ENCODE measurements at regions not wholly inside any gene's neighbourhood (a gene's known extent, or its start where the extent isn't known, plus 50 kb on each side); places are given as distances from the start of the nearest gene placed in this dataset.

DNA sequence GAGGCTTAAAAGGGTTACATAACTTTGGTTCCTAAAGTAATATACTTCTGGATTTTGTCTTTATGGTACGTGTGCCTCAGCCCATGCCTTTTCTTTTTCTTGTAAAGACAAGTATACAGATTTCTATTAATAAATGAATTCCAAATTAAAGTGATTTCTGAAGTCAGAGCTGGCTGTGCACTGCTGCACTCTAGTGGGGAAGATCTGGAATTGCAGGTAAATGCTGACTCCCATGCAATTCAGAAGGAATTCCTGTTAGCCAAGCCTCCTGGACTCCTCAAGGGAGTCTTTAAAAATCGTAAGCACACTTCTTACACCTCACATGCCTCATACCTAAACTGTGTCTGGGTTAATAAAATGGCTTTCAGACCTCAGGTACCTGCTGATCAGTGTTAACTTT lies 118.4 kb upstream of the SLC7A1 start:
- no peak for DNase-seq (ENCODE audit: low read depth in 2 of 2)

DNA sequence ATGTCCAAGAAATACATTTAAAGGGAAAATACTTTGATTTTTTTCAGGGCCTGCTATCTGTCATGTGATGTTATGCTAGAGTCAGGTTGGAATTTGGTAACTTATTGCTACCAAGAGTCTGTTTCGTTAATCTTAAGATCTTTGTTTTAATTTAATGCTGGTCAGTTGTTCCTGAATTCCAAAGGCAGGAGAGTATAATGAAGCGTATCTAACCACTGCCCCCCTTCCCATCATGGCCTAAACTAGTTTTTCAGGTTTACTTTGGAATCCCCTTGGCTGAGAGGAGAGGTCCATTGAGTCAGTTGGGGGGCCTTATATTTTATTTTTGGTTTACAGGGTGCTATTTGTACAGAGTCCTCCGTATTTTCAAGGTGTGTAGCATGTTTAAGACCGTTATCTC lies 116.3 kb upstream of the SLC7A1 start:
- DNase-seq (ENCODE audit: low read depth in 2 of 2), result no peak

DNA sequence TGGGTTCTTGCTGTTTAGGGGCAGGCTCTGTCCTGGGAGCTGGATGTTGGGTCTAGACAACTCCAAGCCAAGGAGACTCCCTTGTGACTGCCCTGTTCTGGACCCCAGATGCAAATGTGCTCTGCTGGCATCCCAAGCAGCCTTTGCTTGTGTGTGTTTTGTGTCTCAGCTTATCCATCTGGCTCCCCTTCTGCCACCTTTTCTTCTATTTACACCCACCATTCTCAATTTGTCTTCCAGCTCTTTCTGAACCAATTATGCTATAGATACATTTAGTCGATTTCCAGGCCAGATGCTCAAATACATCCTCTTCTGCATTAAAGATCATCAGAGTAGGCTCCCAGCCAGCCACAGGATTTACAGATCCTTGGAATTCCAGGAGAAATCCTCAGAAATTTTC lies 115.0 kb upstream of the SLC7A1 start:
- DNase-seq (ENCODE audit: low read depth in 2 of 2), result no peak

DNA sequence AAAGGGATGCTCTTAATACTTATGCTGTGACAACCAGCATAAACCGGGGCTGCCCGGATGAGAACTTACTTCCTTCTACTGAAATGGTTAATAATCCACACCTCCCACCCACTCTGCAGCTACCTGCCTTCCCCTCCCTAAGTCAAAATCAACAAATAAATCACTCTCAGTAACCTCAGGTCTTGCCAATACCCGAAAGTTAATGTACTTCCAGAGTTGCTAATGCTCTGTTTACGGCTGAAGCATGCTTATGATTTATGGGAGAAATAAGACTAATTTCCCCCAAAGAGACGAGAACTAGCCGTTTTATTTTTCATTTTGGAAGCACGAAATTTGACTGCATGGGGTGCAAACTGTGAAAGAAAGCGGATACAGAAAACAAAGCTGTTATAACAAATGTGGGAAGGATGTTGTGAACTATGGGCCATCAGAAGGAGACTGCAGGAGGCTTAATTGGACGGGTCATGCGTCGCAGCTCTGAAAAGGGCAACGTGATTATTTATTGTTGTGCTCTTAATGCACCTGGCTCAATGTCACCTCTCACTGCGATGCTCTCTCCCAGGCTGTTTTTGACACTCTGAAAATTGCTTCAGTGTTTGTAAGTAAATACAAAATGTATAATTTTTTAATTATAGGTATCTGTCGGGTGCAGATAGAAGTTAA lies 114.0 kb upstream of the SLC7A1 start:
- no peak for DNase-seq (ENCODE audit: low read depth in 2 of 2)

DNA sequence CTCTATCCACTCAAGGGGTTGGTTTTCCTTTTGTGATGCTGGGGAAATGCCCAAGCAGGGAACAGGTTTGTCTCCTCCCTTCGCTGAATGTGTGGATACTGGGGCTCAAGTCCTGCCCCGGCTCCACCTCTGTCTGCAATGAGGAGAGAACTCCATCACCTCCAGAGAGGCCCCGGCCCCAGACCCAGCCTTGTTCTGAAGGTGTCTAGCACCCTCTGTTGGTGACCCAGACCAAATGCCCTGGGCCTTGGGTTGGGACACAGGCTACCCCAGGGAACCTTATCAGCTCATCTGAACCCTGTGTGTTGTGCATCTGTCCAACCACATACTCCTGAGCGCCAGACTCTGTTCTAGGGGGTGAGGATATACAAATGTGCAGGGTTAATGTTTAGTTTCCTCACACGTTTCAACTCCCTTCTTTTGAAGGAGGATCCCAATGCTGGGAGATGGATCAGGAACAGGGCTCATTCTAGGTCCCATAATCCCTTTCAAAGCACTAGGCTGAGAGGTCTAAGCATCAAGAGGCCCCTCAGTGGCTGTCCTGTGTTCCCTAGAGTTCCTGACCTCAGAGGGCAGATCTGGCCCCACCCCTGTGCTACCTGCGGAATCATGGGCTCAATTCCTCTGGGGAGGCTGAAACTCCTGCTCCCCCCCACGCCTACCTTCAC lies 112.5 kb upstream of the SLC7A1 start:
- DNase-seq (ENCODE audit: low read depth in 2 of 2), result peak; percentile 17 to 33

DNA sequence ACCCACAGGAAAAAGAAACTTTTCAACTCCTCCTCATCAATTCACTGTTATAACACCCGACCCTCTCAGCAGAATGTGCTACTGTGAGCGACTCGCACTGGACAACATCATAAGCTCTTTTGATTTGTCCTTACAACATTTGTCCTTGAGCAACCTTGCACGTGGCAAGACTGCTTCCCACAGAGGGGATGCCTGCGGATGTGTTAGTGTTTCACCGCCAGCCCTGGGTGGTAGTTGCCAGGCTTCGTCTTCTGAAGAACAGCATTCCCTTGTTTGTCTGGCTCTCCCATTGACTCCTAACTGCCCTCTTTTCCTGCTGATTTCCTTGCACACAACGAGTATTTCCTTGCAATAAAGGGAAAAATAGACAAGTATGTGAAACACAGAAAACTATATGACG lies 111.4 kb upstream of the SLC7A1 start:
- no peak for DNase-seq (ENCODE audit: low read depth in 2 of 2)

DNA sequence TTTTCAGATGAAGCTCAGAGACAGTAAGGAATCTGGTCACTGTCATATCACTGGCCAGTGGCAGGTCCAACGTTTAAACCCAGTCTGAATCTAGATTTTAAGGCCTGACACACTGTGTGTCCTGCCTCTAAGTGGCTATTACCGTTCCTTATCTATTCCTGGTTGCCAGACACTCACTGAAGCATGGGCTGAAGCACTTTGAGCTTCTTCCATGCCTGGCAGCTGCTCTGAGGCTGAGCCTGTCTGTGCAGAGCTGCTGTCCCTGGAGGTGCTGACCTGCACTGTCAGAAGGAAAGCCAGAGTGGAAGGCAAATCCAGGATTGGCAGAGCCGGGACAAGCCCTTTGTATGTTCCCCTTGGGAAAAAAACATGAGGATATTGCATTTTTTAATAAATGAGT lies 109.2 kb upstream of the SLC7A1 start:
- DNase-seq (ENCODE audit: low read depth in 2 of 2), result no peak

DNA sequence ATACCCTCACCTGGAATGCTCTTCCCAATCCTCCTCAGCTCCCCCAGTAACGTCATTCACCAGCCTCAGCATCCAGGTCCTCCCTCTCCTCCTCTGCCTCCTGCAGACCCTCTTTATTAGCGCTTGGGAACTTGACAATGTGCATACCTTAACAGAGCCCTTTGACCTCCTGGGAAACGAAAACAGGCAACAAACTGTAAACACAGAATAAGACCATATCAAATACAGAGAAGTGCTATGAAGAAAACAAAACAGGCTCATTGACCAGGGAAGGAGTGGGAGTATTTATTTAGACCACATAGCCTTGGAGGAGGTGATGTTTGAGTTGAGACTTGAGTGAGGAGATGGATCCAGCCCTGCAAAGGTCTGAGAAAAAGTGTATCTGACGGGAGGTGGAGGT lies 107.9 kb upstream of the SLC7A1 start:
- no peak for DNase-seq (ENCODE audit: low read depth in 2 of 2)

DNA sequence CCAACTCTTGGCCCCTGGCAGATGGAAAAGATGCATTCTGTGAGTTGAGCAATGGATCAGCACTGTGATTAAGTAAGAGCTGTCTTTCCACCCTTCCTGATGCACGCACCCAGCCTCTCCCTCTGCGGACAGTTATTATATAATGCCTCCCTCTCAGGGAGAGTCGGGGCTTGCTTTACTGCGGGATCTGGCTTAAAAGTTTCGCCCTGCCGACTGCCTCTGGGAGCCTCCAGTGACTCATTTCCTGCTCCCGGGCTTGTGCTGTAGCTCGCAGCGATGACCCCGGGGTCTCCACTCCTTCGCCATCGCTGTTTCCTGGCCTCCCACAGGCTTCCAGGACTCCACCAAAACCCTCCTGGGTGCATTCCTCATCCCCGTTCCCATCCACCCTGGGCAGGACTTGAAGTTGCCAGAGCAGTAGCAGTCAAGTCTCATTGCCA lies 107.4 kb upstream of the SLC7A1 start:
- no peak for DNase-seq (ENCODE audit: low read depth in 2 of 2)

DNA sequence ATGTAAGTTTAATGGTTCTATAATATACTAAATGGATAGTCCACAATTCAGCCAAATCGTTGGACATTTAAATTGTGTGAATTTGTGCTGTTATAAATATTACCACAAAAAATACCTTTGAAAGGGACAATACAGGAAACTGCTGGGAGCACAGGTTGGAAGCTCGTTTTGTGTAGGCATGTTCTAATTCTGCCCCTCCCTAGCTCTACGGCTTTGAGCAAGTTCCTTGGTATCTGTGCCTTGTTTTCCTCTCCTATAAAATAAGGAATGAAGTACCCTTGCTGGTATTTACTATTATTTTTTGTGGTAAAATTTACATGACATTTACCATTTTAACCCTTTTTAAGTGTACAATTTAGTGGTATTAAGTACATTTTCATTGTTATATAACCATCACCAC lies 102.6 kb upstream of the SLC7A1 start:
- no peak for DNase-seq (ENCODE audit: low read depth in 2 of 2)

DNA sequence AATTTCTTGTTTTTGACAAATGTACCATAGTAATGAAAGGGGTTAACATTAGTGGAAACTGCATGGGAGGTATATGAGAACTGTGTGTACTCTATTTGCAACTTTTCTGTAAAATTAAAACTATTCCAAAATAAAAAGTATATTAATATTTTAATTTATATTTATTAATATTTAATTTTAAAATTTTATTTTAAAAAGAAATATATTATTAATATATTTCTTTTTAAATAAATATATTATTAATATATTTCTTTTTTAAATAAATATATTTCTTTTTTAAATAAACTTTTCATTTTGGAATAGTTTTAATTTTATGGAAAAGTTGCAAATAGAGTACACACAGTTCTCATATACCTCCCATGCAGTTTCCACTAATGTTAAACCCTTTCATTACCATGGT lies 101.1 kb upstream of the SLC7A1 start:
- no peak for DNase-seq (ENCODE audit: low read depth in 2 of 2)

DNA sequence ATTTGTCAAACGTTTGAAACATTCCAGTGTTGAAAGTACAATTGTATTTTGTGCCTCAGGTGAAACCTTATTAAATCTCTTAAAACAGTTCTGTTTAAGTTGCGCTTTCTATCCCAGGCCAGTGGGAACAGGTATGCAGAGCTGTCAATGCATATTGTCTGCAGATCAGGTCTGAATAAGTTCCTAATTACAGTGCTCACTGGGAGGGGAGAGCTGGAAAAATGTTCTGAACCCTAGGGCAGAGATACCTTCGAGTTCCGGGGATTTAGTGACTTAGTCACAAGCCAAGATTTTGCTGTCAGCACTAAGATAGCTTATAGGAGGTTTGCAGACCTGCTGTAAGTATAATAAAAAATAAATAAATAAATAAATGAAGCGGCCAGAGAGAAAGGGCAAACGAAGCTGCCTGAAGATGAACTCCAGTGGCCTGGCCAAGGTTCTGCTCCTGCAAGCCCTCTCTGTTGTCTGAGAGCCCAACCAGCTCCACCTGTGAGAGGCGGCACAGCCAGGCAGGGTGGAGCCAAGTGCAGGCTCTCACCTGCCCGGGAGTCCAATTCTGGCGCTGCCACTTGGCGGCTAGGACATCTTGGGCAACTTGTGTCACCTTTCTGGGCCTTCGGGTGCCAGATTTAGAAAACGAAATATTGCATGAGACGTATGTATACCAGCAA lies 97.9 kb upstream of the SLC7A1 start:
- DNase-seq (ENCODE audit: low read depth in 2 of 2), result no peak

DNA sequence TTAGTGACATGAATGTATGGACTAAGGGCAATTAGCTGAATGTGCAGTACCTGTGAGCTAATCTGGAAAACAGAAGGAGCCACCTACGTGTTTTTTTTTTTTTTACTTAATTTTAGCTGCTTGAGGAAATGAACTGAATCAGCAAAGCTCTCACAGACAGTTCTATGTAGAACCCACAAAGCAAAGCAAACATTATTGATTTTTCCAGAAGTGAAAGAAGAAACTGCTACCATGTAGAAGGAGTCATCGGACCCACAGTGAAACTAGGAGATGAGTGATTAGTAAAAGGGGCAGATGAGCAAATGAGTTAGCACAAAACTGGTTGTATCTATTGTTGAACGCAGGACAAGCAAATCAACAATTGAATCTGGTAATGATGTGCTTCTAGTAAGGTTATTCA lies 94.1 kb upstream of the SLC7A1 start:
- no peak for DNase-seq (ENCODE audit: low read depth in 2 of 2)

DNA sequence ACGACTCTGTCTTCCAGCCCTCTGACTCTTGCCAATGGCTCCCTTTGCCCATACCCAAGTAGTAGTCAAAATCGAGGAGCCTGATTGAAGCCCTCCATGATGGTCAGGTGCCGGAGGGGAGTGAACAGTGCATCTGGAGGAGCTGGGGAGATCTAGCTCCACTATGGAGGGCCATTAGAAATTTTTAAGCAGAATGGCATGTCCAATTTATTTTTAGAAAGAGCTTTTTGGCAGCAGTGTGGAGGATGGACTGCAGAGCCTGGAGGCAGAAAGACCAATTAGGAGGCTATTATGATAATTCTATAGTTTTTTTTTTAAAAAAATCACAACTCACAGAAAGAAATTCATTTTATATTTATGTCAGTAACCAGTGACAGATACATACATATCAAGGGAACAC lies 92.7 kb upstream of the SLC7A1 start:
- no peak for DNase-seq (ENCODE audit: low read depth in 2 of 2)

DNA sequence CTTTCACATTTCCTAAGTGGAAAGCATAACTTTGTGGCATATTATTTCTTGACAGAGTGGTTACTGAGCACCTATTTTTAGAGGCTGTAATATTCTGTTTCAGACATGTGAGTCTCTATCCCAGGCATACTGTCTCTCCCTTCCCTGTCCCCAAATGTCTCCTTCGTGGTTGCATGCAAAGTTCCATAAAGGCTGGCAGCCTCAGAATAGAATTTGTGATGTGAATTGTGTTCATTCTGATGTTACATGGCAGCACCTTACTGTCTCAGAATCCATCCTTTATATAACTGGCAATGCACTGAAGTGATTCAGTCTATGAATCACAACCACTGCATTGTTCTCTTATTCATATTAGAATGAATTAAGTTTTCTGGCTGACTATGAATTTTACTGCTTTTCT lies 89.0 kb upstream of the SLC7A1 start:
- DNase-seq (ENCODE audit: low read depth in 2 of 2), result no peak

DNA sequence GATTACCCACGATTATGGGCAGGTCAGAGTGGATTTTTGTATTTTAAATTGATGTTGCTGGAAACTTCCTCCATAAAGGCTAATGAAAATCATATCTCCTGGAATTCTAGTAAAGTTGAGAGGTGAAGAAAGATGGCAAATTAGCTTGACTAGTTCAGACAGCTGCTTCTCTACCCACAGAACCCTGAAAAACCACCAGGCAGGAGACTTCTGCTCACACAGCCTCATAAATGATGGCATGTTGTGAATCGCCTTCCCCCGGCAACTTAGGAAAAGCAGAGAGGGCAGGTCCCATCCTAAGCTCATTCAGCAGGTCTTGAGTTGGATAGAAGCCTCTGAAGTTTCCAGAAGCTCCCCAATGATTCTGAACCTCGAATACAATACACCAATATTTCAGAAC lies 87.6 kb upstream of the SLC7A1 start:
- no peak for DNase-seq (ENCODE audit: low read depth in 2 of 2)

DNA sequence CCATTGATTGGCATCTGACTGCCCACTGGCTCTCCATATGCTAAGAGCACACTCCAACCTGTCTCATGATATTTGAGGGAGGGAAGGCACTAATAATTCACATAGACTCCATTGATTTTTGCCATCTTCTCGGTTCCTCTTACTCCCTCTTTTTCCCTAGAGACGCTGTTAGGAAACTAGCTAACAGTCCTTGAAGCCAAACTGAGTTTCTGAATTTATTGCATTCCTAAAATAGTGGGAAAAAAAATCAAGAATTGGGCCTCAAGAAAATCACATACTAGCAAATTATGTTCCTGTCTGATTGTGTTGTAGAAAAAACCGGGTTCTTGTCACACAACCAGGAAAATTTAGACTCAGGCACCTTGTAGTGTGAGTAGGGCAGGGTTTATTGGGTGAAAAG lies 86.4 kb upstream of the SLC7A1 start:
- no peak for DNase-seq (ENCODE audit: low read depth in 2 of 2)

DNA sequence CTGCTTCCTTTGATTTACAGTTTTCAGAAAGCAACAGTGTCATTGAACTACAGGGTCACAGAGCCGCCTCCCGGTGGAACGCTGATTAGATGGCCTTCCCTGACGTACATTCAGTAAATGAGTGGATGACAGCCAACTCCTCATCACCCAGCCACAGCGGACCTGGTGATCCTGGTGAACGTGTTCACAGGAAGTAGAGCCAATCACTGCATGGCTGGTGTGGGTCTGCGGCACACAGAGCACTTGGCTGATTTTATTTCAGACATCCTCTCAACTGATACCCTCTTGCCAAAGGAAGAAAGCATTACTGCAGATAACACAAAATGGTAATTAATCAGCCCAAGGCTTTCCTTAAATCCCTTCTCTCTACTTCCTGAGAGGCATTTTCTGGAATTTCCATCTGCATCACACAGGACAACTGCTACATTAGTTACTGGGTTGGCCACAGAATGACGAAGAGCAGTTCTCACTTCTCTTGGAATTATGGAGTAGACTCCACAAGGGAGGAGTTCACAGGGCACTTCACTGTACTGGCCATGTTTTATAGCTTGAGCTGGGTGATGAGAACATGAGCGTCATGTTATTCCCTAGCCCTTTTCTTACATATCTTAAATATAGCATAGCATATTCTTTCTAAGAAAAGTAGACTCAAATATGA lies 84.0 kb upstream of the SLC7A1 start:
- no peak for DNase-seq (ENCODE audit: low read depth in 2 of 2)

DNA sequence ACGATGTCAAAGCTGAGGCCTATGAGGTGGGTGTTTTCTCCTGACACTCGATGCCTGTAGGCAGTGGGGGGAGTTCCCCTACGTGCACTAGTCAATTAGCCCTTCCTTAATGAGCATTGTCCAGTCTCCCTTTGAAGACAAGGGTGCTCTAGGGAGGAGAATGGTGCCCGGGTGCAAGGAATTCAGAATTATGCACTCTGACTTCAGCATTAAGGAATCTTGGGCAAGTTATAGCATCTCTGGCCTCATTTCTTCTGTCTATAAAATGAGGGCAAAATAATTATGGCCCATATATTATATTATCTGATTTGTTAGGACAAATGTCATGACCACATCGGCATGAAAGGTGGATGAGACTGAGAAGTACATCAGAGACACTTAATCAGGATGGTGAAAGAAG lies 82.1 kb upstream of the SLC7A1 start:
- no peak for DNase-seq (ENCODE audit: low read depth in 2 of 2)

DNA sequence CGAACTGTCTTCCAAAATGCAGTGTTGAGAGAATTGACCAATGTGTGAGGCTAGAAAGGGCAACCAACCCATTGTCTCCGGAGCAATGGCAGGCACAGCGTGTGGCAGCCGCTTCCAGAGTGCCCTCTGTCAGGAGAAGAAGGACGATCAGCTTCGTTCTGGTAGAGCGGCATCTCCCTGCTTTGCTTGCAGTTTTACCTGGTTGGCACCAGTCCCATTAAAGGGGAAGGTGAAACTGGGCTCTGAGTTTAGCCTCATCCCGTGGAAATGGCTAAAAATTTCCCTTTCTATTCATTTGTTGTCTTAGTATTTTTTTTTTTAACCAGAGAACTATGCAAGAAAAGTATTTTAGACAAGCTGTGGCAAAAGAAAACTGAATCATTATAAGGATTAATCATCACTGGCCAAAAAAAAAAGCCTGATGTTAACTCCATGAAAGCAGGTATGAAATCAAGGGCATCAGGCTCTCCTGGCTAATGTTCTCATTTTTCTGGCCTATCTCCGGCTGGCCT lies 81.5 kb upstream of the SLC7A1 start:
- no peak for DNase-seq (ENCODE audit: low read depth in 2 of 2)

DNA sequence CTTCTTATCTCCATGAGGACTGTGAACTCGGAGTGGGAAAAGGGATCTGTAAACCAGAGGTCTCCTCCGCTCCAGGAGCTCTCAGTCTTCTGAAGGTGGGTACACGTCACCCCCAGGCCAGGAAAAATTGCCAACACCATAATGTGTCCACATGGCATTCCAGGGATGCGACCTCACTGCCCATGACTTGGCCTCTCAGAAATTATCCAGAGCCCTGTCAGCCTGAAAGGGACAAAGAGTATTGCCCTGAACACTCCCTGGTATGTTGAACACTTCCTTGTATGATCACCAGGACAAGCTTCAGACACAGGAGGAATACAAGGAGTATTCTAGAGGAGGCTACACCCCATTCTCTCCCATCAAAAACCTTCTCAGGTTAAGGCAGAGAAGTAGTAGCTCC lies 81.0 kb upstream of the SLC7A1 start:
- no peak for DNase-seq (ENCODE audit: low read depth in 2 of 2)

DNA sequence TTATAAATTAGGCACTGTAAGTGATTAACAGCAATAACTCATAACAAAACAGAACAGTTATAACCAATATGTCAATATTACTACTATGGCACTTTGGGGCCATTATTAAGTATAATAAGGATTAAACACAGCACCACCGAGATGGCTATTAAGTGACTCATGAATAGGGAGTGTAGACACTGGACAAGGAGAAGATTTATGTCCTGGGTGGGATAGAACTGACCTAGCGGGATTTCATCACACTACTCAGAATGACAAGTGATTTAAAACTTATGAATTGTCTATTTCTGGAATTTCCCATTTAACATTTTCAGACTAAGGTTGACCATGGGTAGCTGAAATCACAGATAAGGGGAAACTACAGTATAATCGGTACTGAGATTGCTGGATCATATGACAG lies 79.0 kb upstream of the SLC7A1 start:
- DNase-seq (ENCODE audit: low read depth in 2 of 2), result no peak

DNA sequence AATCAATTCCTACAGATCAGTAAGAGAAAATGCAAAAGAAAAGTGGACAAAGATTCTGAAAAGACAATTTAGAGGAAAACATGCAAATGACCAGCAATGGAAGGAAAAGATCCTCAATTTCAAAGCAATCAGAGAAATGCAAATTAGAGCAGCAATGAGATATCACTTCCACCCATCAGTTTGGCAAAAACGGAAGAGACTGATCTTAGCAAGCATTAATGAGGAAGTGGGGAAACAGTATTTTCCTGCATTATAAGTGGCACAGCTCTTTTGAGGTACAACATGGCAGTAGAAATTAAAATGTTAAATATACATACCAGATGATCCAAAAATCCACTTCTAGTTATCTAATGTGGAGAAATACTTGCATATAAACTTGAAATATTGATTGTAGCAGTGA lies 69.1 kb upstream of the SLC7A1 start:
- DNase-seq (ENCODE audit: low read depth in 2 of 2), result no peak
